Effector memory CD4-positive, alpha-beta T cell (primary cell): ENCODE measurements at regions not wholly inside any gene's neighbourhood (a gene's known extent, or its start where the extent isn't known, plus 50 kb on each side); places are given as distances from the start of the nearest gene placed in this dataset.

Experiments
- DNase-seq, 3 donors: peaks; one replicate each; pipeline ENCODE4 v3.0.0-alpha.2; 2020
- H3K27ac ChIP-seq: 2 replicates; pipeline ENCODE4 v1.7.0; 2013; ENCODE audit warnings: mild to moderate bottlenecking, low read length, moderate library complexity; ENCODE audit not compliant: insufficient read depth, poor library complexity, severe bottlenecking
- H3K27me3 ChIP-seq: replicated peaks from 2 replicates; pipeline ENCODE4 v1.7.0; 2013; ENCODE audit warnings: mild to moderate bottlenecking, low read length; ENCODE audit not compliant: insufficient read depth, control insufficient read depth, poor library complexity, severe bottlenecking
- H3K36me3 ChIP-seq: 2 replicates; pipeline ENCODE4 v1.7.0; 2013; ENCODE audit warnings: mild to moderate bottlenecking, low read length, moderate library complexity; ENCODE audit not compliant: control insufficient read depth, insufficient read depth
- H3K4me1 ChIP-seq: 2 replicates; pipeline ENCODE4 v1.7.0; 2013; ENCODE audit warnings: low read length, mild to moderate bottlenecking; ENCODE audit not compliant: control insufficient read depth, insufficient read depth, poor library complexity, severe bottlenecking
- H3K4me3 ChIP-seq: 2 replicates; pipeline ENCODE4 v1.7.0; 2013; ENCODE audit warnings: low read length, low read depth, mild to moderate bottlenecking; ENCODE audit not compliant: insufficient read depth, poor library complexity, severe bottlenecking
- H3K9me3 ChIP-seq: 2 replicates; pipeline ENCODE4 v1.7.0; 2013; ENCODE audit warnings: mild to moderate bottlenecking, low read length, moderate library complexity; ENCODE audit not compliant: control insufficient read depth

DNA sequence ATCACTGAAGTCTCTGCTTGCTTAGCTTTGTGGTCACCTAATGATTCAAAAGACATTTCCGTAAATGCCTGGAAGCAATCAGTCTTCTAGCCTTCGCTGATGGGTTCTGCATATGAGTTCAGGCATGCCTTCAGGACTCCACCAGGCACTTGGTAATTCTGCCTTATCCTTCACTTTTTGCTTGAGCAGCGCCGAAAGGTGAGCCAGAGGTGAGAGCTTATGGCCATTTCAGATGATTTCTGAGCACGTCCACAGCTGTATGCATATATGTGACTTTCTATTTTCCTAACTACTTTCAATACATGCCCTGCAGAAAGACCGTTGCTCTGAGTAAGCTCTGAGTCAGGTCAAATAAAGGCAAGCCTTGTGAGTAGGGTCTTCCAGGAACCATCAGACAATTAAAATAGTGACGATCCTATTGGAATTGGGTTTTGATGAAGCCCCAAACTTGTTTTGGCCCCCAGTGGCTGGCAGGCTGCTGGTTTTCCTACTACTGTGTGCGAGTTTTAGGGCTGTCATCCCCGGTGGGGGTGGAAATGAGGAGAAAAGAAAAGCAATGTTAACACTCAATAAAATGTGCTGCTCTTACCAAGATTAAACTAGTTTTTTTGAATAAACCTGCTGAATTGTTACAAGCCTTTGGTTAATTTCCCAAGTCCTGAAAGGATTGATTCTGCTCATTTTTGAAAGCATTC, 154.4 kb upstream of the AKR1E2 start:
- no peaks in the 10 kb centered on the region for H3K9me3 ChIP-seq
- H3K36me3 ChIP-seq: no peaks in the 10 kb centered on the region
- no peaks in the 10 kb centered on the region for H3K4me1 ChIP-seq
- no peak overlapping the region for H3K27ac ChIP-seq
- H3K4me3 ChIP-seq: no peak overlapping the region
- no peaks in the 10 kb centered on the region for H3K27me3 ChIP-seq
- DNase-seq: no peak

DNA sequence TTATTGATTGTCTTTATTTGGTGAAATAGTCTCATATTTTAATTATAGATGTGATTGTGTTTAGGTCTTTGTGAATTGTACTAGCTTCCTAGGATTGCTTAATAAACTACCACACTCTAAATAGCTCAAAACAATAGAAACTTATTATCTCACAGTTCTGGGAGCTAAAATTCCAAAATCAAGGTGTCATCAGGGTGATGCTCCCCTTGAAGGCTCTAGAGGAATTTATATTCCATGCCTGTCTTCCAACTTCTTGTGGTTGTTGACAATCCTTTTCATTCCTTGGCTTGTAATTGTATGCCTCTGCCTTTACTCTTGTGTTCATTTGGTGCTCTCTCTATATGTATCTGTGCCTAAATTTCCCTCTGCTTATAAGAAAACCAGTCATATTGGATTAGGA, 155.3 kb upstream of the AKR1E2 start:
- no peaks in the 10 kb centered on the region for H3K9me3 ChIP-seq
- H3K36me3 ChIP-seq: no peaks in the 10 kb centered on the region
- H3K4me1 ChIP-seq: no peaks in the 10 kb centered on the region
- H3K27me3 ChIP-seq: no peaks in the 10 kb centered on the region
- no peak overlapping the region for H3K4me3 ChIP-seq
- no peak for DNase-seq
- no peak overlapping the region for H3K27ac ChIP-seq

DNA sequence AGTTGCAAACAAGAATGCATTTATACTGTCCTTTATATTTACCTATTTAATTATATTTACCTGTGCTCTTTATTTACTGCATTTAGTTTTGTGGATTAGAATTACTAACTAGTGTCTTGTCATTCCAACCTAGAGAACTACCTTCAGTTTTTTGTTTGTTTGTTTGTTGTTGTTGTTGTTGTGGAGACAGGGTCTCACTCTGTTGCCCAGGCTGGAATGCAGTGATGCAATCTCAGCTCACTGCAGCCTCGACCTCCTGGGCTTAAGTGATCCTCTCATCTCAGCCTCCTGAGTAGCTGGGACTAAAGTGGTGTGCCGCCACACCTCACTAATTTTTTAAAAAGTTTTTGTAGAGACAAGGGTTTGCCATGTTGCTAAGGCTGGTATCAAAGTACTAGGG, 156.4 kb upstream of the AKR1E2 start:
- H3K27me3 ChIP-seq: no peaks in the 10 kb centered on the region
- no peak overlapping the region for H3K4me3 ChIP-seq
- H3K4me1 ChIP-seq: no peaks in the 10 kb centered on the region
- no peaks in the 10 kb centered on the region for H3K36me3 ChIP-seq
- H3K9me3 ChIP-seq: no peaks in the 10 kb centered on the region
- no peak for DNase-seq
- no peak overlapping the region for H3K27ac ChIP-seq

DNA sequence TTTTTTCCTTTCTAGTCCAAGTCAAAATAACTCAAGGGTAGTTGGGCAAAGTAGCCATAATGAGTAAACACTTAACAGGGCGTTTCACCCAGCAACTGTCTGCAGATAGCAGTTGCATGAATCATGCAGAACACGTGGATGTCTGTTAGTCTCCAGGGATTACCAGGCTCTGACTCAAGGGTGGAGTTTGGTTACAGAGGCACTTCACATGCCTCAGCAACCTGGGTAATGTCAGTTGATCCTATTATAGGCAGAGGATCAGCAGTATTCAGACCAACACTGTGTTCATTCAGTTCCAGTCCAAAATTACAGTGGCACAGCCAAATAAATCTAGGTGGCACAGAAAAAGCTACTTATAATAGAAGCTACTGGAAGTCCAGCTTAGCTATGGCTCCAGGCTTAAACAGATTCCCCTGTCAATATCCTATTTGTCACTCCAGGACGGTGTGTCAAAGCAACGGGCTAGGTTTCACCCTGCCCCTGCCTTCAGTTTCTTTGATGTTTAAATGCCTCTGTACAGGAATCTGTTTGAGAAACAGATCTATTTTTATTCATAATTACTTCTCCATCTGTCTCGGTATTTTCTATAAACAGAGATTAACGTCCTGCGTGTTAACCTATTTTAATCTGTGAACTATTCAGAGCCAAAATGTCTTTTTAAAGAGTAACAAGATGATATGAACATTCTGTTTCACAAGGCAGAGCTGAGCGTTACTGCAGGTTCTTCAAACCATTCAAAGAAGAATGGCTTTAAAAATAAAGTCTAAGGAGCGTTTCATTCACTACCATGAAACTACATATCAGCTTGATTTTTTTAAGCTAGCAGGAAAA, 162.6 kb upstream of the AKR1E2 start:
- Histone ChIP-seq H3K36me3 (no peaks in the 10 kb centered on the region), H3K4me3 (no peak overlapping the region), H3K27ac (no peak overlapping the region), H3K9me3 (no peaks in the 10 kb centered on the region), H3K4me1 (no peaks in the 10 kb centered on the region), H3K27me3 (no peaks in the 10 kb centered on the region)
- DNase-seq: no peak

DNA sequence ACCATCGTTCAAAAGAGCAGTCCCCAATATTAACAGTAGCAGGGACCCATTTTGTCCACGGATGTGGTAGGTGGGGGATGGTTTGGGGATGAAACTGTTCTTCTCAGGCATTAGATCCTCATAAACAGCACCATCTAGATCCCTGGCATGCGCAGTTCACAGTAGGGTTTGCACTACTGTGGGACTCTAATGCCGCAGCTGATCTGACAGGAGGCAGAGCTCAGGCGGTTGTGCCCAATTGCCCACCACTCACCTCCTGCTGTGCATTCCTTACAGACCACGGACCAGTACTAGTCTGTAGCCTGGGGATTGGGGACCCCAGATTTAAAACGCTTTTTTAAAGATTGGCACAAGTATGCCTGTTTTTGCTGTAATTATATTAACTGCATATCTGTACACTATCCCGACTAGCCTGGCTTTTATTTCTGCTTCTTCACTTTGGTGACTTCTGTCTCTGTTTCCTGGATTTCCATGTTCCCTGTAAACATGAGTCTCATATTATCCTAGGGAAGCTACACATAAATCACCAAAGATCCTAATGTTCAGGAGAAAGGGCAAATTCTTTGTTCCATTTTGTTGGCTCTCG, 163.3 kb upstream of the AKR1E2 start:
- Histone ChIP-seq H3K4me1 (no peaks in the 10 kb centered on the region), H3K4me3 (no peak overlapping the region), H3K36me3 (no peaks in the 10 kb centered on the region), H3K9me3 (no peaks in the 10 kb centered on the region), H3K27me3 (no peaks in the 10 kb centered on the region), H3K27ac (no peak overlapping the region)
- DNase-seq: no peak

DNA sequence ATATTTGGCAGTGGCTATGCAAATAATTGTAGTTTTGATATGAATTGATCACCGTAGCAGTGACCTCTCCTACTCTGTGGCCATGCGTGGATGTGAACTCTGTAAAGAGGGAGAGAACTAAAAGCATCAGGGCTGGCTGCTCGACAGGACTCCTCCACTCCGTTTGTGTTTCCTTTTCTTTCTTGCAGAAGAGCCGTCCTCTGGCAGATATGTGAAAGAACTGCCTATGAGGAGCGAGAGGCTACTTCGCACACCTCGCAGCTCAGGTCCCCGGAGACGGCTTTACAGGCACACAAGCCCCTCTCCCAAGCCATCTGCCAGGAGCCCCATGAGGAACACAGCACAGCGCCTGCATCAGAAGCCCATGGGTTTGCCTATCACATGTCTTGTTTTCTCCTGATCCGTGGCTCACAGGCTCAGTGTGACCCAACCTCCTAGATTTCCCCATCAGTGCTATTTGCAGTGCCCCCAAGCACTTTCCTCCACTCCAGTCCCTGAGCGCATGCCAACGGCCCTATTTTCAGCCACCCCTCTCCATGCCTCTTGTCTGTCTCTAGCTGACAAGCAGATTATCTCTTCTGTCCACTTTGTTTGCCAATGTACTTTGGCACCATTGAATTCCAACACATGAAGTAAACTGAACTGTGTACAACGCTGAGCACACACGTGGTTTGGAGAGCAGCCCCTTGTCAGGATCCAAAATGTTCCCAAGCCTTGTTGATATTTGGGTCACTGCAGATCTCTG, 164.3 kb upstream of the AKR1E2 start:
- Histone ChIP-seq H3K4me3 (no peak overlapping the region), H3K9me3 (no peaks in the 10 kb centered on the region), H3K27me3 (no peaks in the 10 kb centered on the region), H3K36me3 (no peaks in the 10 kb centered on the region), H3K4me1 (no peaks in the 10 kb centered on the region), H3K27ac (no peak overlapping the region)
- no peak for DNase-seq

DNA sequence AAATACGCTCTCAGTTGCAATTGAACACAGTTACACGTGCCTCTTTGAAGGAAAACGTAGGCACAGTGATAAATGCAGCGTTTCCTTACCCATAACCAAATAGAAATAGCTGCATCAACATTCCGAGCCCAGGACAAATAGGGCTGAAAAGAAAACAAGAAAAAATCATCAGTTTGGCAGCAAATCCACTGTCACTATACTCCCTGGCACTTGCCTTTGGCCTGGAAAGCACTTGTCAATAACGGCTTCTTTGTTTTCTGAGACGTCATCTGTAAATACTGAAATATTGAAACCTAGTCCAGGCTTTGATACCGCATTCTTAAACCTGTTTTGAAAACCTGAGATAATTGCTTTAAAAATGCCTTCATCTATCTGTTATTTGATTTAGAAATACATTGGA, 167.2 kb upstream of the AKR1E2 start:
- H3K4me1 ChIP-seq: no peaks in the 10 kb centered on the region
- no peak overlapping the region for H3K4me3 ChIP-seq
- H3K36me3 ChIP-seq: no peaks in the 10 kb centered on the region
- no peak overlapping the region for H3K27ac ChIP-seq
- no peaks in the 10 kb centered on the region for H3K27me3 ChIP-seq
- no peaks in the 10 kb centered on the region for H3K9me3 ChIP-seq
- no peak for DNase-seq

DNA sequence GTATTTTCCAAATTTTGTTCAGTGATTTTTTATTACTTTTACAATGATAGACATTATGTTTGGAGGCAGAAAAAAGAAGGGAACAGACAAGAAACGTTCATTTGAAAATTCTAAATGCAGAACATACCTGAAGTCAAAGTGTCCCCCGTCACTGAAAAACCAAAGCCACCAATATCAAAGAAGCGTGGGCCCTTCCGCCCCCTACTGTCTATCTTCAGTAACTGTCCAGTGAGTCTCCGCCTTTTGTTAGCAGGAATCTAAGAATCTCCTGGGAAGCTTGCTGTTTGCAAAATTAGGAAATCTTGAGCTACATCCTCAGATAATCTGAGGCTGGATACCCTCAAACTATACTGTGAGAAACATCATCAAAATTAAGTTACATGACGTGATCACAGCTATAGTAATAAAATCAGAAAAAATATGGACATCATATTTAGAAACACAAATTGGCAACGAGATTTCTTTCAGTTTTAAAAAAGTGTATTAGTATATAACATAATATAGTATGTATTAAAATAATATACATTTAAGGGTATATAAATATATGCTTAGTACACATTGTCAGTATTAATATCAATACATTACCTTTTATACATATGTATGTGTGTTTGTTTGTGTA, 169.3 kb upstream of the AKR1E2 start:
- H3K4me1 ChIP-seq: no peaks in the 10 kb centered on the region
- H3K27me3 ChIP-seq: no peaks in the 10 kb centered on the region
- no peaks in the 10 kb centered on the region for H3K9me3 ChIP-seq
- DNase-seq: peak; percentile 4 to 34 (median 6)
- no peak overlapping the region for H3K4me3 ChIP-seq
- no peak overlapping the region for H3K27ac ChIP-seq
- H3K36me3 ChIP-seq: no peaks in the 10 kb centered on the region

DNA sequence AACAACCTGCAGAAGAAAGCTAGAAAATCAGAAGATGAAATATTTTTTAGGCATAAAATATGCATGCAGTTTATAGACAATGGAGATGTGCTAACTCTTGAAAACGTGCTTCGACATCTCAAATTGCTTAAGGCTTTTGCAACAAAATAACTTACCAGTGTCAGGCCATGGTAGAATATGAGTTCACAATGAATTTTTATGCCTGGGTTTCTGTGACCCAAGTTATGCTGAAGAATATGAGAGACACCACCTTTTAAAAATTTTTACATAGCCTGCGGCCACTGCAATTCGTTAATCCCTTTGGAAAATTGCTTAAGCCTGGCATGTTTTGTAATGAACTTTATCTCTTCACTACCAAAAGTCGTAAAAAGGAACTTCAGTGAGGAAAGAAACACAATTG, 170.1 kb upstream of the AKR1E2 start:
- Histone ChIP-seq H3K27me3 (no peaks in the 10 kb centered on the region), H3K27ac (no peak overlapping the region), H3K36me3 (no peaks in the 10 kb centered on the region), H3K4me3 (no peak overlapping the region), H3K4me1 (no peaks in the 10 kb centered on the region), H3K9me3 (no peaks in the 10 kb centered on the region)
- DNase-seq: no peak
